ENCODE measurements at regions not wholly inside any gene's neighbourhood (a gene's known extent, or its start where the extent isn't known, plus 50 kb on each side); places are given as distances from the start of the nearest gene placed in this dataset.

DNA sequence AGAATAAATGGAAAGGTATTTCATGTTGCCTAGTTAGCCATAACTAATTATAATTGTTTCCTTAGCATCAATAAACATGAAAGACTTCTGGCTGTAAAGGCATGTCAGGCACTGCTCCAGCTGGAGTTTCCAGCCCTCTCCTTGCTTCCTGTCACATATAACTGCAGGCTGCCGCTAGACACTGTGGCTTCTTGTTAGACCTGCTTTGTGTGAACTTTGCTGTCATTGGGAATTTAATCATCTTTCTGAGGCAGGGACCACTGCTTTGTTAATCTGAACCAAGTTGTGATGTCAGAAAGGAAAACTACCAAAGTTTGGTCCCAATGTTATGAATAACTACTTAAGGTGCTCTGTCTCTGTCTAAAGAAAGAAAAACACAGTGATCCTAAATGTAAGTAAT, 90.3 kb upstream of the DUSP10 start:
- Mint-ChIP-seq H3K4me1 (peaks cover 32 to 47% of the 10 kb centered on the region in 2 experiments), H3K36me3 (ENCODE audit: insufficient read depth in 1 of 3, low read depth in 3 of 3) (0 out of 7 replicates have a peak, but pooled peaks cover 0 to 3% (median 0%) of the 10 kb centered on the region in 3 experiments), H3K9me3 (no peaks in the 10 kb centered on the region), H3K4me3 (no peak overlapping the region), H3K27ac (no peak overlapping the region), H3K27me3 (ENCODE audit: low read depth) (no peaks in the 10 kb centered on the region; the same call in 1 of the 2 replicates)
- Histone ChIP-seq H2BK20ac (ENCODE audit: low read depth, low read length, poor library complexity, severe bottlenecking) (no peak overlapping the region), H4K20me1 (ENCODE audit: control insufficient read depth, insufficient read depth, insufficient read length) (no peaks in the 10 kb centered on the region), H3K56ac (ENCODE audit: insufficient read length, low read depth, low read length) (no peak overlapping the region), H3K79me2 (ENCODE audit: insufficient read depth, low read length) (no peaks in the 10 kb centered on the region), H2BK12ac (ENCODE audit: insufficient read length, low read depth, low read length) (no peak overlapping the region), H3K79me1 (ENCODE audit: insufficient read depth, low read depth, low read length, poor library complexity, severe bottlenecking) (no peaks in the 10 kb centered on the region), H4K91ac (ENCODE audit: insufficient read length, low read depth, low read length) (no peak overlapping the region), H3K27me3 (ENCODE audit: insufficient read depth, low read length) (no peaks in the 10 kb centered on the region), H3K23ac (ENCODE audit: insufficient read length, low read depth, low read length) (no peak overlapping the region), H3K23me2 (ENCODE audit: insufficient read length, low read depth, low read length, poor library complexity, severe bottlenecking) (no peaks in the 10 kb centered on the region), H3K14ac (ENCODE audit: insufficient read depth, low read length) (no peak overlapping the region), H2AFZ (ENCODE audit: low read length) (no peak overlapping the region), H2AK5ac (ENCODE audit: insufficient read length, low read length) (no peak overlapping the region), H2BK15ac (ENCODE audit: low read depth, low read length) (no peak overlapping the region), H2BK120ac (ENCODE audit: low read depth, low read length, poor library complexity, severe bottlenecking) (no peak overlapping the region), H3K4me1 (ENCODE audit: insufficient read depth, low read length) (peaks cover 3% of the 10 kb centered on the region; the same call in 1 of the 2 replicates), H3K9me3 (ENCODE audit: control insufficient read depth, low read depth, low read length) (no peaks in the 10 kb centered on the region), H4K8ac (replicated peaks; ENCODE audit: insufficient read length, low read depth, low read length) (no peak overlapping the region), H2BK5ac (ENCODE audit: insufficient read length, low read length) (no peak overlapping the region), H3K27ac (ENCODE audit: insufficient read length, low read depth, low read length) (no peak overlapping the region), H3K18ac (ENCODE audit: insufficient read length, low read depth, low read length) (no peak overlapping the region), H3K4ac (ENCODE audit: low read depth, low read length) (no peak overlapping the region), H4K5ac (ENCODE audit: insufficient read length, low read depth, low read length) (no peak overlapping the region), H3K4me2 (ENCODE audit: insufficient read depth, insufficient read length, low read length) (no peak overlapping the region), H3T11ph (ENCODE audit: low read length) (no peak overlapping the region), H3K9ac (ENCODE audit: extremely low read depth, insufficient read length, low read length) (no peak overlapping the region)
- TF ChIP-seq CTCF (conservative IDR thresholded peaks at IDR 0.05), result no peak
- DNase-seq, result no peak
- WGBS (ENCODE audit: extremely low coverage, insufficient read length, low lambda C conversion rate), result no CpG with 5 or more reads among the region's 1 CpG
